ENCODE measurements at regions not wholly inside any gene's neighbourhood (a gene's known extent, or its start where the extent isn't known, plus 50 kb on each side); places are given as distances from the start of the nearest gene placed in this dataset.
"Not testable (repeated sequence)": the region's sequence is repeated elsewhere in the genome, so short reads cannot be mapped to it uniquely, and the experiment has no call there.

- Histone ChIP-seq H3K27me3 (ENCODE audit: insufficient read depth, low read length) (no peaks in the 10 kb centered on the region), H3K9ac (ENCODE audit: low read length) (no peak overlapping the region), H2AFZ (ENCODE audit: low read depth, low read length) (no peak overlapping the region), H4K20me1 (ENCODE audit: insufficient read depth, low read length) (no peaks in the 10 kb centered on the region), H3K9me3 (ENCODE audit: insufficient read depth, low read depth, low read length) (no peaks in the 10 kb centered on the region), H3K36me3 (ENCODE audit: insufficient read depth, low read length) (no peaks in the 10 kb centered on the region), H3K4me1 (ENCODE audit: insufficient read depth, low read length) (no peaks in the 10 kb centered on the region), H3K4me3 (ENCODE audit: insufficient read depth, low read depth, low read length) (no peak overlapping the region), H3K4me2 (ENCODE audit: low read length) (no peak overlapping the region), H3K27ac (ENCODE audit: low read depth, low read length) (no peak overlapping the region), H3K79me2 (ENCODE audit: insufficient read depth, low read length) (no peaks in the 10 kb centered on the region)
- DNase-seq (ENCODE audit: low read depth), result no peak
- no peaks in the 10 kb centered on the region for H3K36me3 Mint-ChIP-seq (ENCODE audit: low read depth, unreplicated experiment)
- no peaks in the 10 kb centered on the region for H3K4me1 Mint-ChIP-seq (ENCODE audit: low read depth, unreplicated experiment)
- H3K4me3 Mint-ChIP-seq (ENCODE audit: unreplicated experiment), result no peak overlapping the region
- no peak for TF ChIP-seq CTCF (IDR thresholded peaks at IDR 0.05; ENCODE audit: insufficient read depth, low read depth, low read length)
- no peak for TF ChIP-seq EZH2 (IDR thresholded peaks at IDR 0.05; ENCODE audit: insufficient read depth, low read length)
- FAIRE-seq, result no peak
- H3K9me3 Mint-ChIP-seq (ENCODE audit: unreplicated experiment), result no peaks in the 10 kb centered on the region
- H3K27me3 Mint-ChIP-seq (ENCODE audit: low read depth, unreplicated experiment), result no peaks in the 10 kb centered on the region
- H3K27ac Mint-ChIP-seq (ENCODE audit: unreplicated experiment), result no peak overlapping the region
Measured at GRCh38 chr5:147112899-147113298, 121.9 kb upstream of the STK32A start.

GRCh38 chr5:147113967-147114366 lies 120.9 kb upstream of the STK32A start:
- DNase-seq (ENCODE audit: low read depth) (no peak), FAIRE-seq (no peak)
- Histone ChIP-seq H3K27ac (ENCODE audit: low read depth, low read length) (no peak overlapping the region), H3K36me3 (ENCODE audit: insufficient read depth, low read length) (no peaks in the 10 kb centered on the region), H2AFZ (ENCODE audit: low read depth, low read length) (no peak overlapping the region), H3K79me2 (ENCODE audit: insufficient read depth, low read length) (no peaks in the 10 kb centered on the region), H3K4me2 (ENCODE audit: low read length) (no peak overlapping the region), H3K9ac (ENCODE audit: low read length) (no peak overlapping the region), H3K4me1 (ENCODE audit: insufficient read depth, low read length) (no peaks in the 10 kb centered on the region), H3K9me3 (ENCODE audit: insufficient read depth, low read depth, low read length) (no peaks in the 10 kb centered on the region), H3K4me3 (ENCODE audit: insufficient read depth, low read depth, low read length) (no peak overlapping the region), H4K20me1 (ENCODE audit: insufficient read depth, low read length) (no peaks in the 10 kb centered on the region), H3K27me3 (ENCODE audit: insufficient read depth, low read length) (no peaks in the 10 kb centered on the region)
- Mint-ChIP-seq H3K4me3 (ENCODE audit: unreplicated experiment) (no peak overlapping the region), H3K36me3 (ENCODE audit: low read depth, unreplicated experiment) (no peaks in the 10 kb centered on the region), H3K9me3 (ENCODE audit: unreplicated experiment) (no peaks in the 10 kb centered on the region), H3K27me3 (ENCODE audit: low read depth, unreplicated experiment) (no peaks in the 10 kb centered on the region), H3K27ac (ENCODE audit: unreplicated experiment) (no peak overlapping the region), H3K4me1 (ENCODE audit: low read depth, unreplicated experiment) (no peaks in the 10 kb centered on the region)
- TF ChIP-seq EZH2 (IDR thresholded peaks at IDR 0.05; ENCODE audit: insufficient read depth, low read length) (no peak), CTCF (IDR thresholded peaks at IDR 0.05; ENCODE audit: insufficient read depth, low read depth, low read length) (no peak)

GRCh38 chr5:147139759-147140158 lies 95.1 kb upstream of the STK32A start:
- not testable (repeated sequence) for H3K36me3 Mint-ChIP-seq (ENCODE audit: low read depth, unreplicated experiment); H3K4me1 ChIP-seq (ENCODE audit: insufficient read depth, low read length); H3K4me3 Mint-ChIP-seq (ENCODE audit: unreplicated experiment); H2AFZ ChIP-seq (ENCODE audit: low read depth, low read length); H3K79me2 ChIP-seq (ENCODE audit: insufficient read depth, low read length); H3K36me3 ChIP-seq (ENCODE audit: insufficient read depth, low read length); H3K4me2 ChIP-seq (ENCODE audit: low read length); FAIRE-seq; H3K9me3 ChIP-seq (ENCODE audit: insufficient read depth, low read depth, low read length); H3K9ac ChIP-seq (ENCODE audit: low read length); H4K20me1 ChIP-seq (ENCODE audit: insufficient read depth, low read length); H3K27me3 Mint-ChIP-seq (ENCODE audit: low read depth, unreplicated experiment); H3K4me3 ChIP-seq (ENCODE audit: insufficient read depth, low read depth, low read length); DNase-seq (ENCODE audit: low read depth); H3K27me3 ChIP-seq (ENCODE audit: insufficient read depth, low read length); H3K4me1 Mint-ChIP-seq (ENCODE audit: low read depth, unreplicated experiment); H3K27ac Mint-ChIP-seq (ENCODE audit: unreplicated experiment); H3K27ac ChIP-seq (ENCODE audit: low read depth, low read length)
- peaks cover 25% of the 10 kb centered on the region for H3K9me3 Mint-ChIP-seq (ENCODE audit: unreplicated experiment)

All from astrocyte (in vitro differentiated cells and primary cell).